ENCODE measurements at regions not wholly inside any gene's neighbourhood (a gene's known extent, or its start where the extent isn't known, plus 50 kb on each side); places are given as distances from the start of the nearest gene placed in this dataset.

GRCh38 chr10:2972216-2972615 lies 95.1 kb upstream of the PFKP start:
- H2AFZ ChIP-seq (ENCODE audit: low read length), result no peak overlapping the region

GRCh38 chr10:2970190-2970823 lies 97.0 kb upstream of the PFKP start:
- Histone ChIP-seq H3K9me2 (ENCODE audit: insufficient read depth, low read length) (no peaks in the 10 kb centered on the region), H3K36me3 (ENCODE audit: insufficient read depth, low read length) (no peaks in the 10 kb centered on the region), H4K20me1 (ENCODE audit: insufficient read depth, low read length) (no peaks in the 10 kb centered on the region), H2AFZ (ENCODE audit: low read length) (no peak overlapping the region), H3K4me1 (ENCODE audit: insufficient read depth, low read length, poor library complexity, severe bottlenecking) (no peaks in the 10 kb centered on the region), H3K4me2 (ENCODE audit: low read length) (no peak overlapping the region), H3K9me3 (ENCODE audit: low read length) (no peaks in the 10 kb centered on the region), H3K4me3 (ENCODE audit: low read depth, low read length, poor library complexity, severe bottlenecking) (no peak overlapping the region), H3K79me2 (ENCODE audit: insufficient read depth, low read depth, low read length) (no peaks in the 10 kb centered on the region), H3K27ac (ENCODE audit: low read depth, low read length, poor library complexity, severe bottlenecking) (no peak overlapping the region)
- BruUV-seq (replicated peaks), result no TSS peak
- ChIA-PET CTCF (ENCODE audit: unreplicated experiment) (no interaction called here), POLR2A (no interaction called here)
- no peak for TF ChIP-seq CTCF (conservative IDR thresholded peaks at IDR 0.05; ENCODE audit: low read length)
- TF ChIP-seq EZH2phosphoT487 (IDR thresholded peaks at IDR 0.05; ENCODE audit: borderline replicate concordance, low read depth, low read length), result no peak
- DNase-seq (ENCODE audit: low spot score), result no peak
- intact Hi-C loops (cut with micrococcal nuclease; ENCODE audit: unreplicated experiment), result loop anchor here (10.0 kb wide), 1 partner anchor 46 kb away; no protein-coding TSS in a partner anchor

More at GRCh38 chr10:2972216-2972615, 95.1 kb upstream of the PFKP start:
- DNase-seq (ENCODE audit: low spot score), result no peak
- intact Hi-C loops (cut with micrococcal nuclease; ENCODE audit: unreplicated experiment), result loop anchor here (10.0 kb wide), 1 partner anchor 47 kb away; no protein-coding TSS in a partner anchor
- TF ChIP-seq CTCF (conservative IDR thresholded peaks at IDR 0.05; ENCODE audit: low read length) (no peak), EZH2phosphoT487 (IDR thresholded peaks at IDR 0.05; ENCODE audit: borderline replicate concordance, low read depth, low read length) (no peak)
- Histone ChIP-seq H3K79me2 (ENCODE audit: insufficient read depth, low read depth, low read length) (no peaks in the 10 kb centered on the region), H3K9me2 (ENCODE audit: insufficient read depth, low read length) (no peaks in the 10 kb centered on the region), H3K4me3 (ENCODE audit: low read depth, low read length, poor library complexity, severe bottlenecking) (no peak overlapping the region), H3K4me1 (ENCODE audit: insufficient read depth, low read length, poor library complexity, severe bottlenecking) (no peaks in the 10 kb centered on the region), H3K9me3 (ENCODE audit: low read length) (no peaks in the 10 kb centered on the region), H3K27ac (ENCODE audit: low read depth, low read length, poor library complexity, severe bottlenecking) (no peak overlapping the region), H4K20me1 (ENCODE audit: insufficient read depth, low read length) (no peaks in the 10 kb centered on the region), H3K36me3 (ENCODE audit: insufficient read depth, low read length) (no peaks in the 10 kb centered on the region), H3K4me2 (ENCODE audit: low read length) (no peak overlapping the region)
- no TSS peak for BruUV-seq (replicated peaks)
- POLR2A ChIA-PET, result no interaction called here
- CTCF ChIA-PET (ENCODE audit: unreplicated experiment), result no interaction called here

- H2AFZ ChIP-seq (ENCODE audit: low read length), result no peak overlapping the region
- intact Hi-C loops (cut with micrococcal nuclease; ENCODE audit: unreplicated experiment), result no loop called here
- H3K4me2 ChIP-seq (ENCODE audit: low read length), result no peak overlapping the region
- TF ChIP-seq EZH2phosphoT487 (IDR thresholded peaks at IDR 0.05; ENCODE audit: borderline replicate concordance, low read depth, low read length), result no peak
- no peak for TF ChIP-seq CTCF (conservative IDR thresholded peaks at IDR 0.05; ENCODE audit: low read length)
- CTCF ChIA-PET (ENCODE audit: unreplicated experiment), result interaction anchor here (0.5 kb wide), 1 partner anchor 215 kb away, joined by 3 read pairs; no protein-coding TSS in a partner anchor
- H3K36me3 ChIP-seq (ENCODE audit: insufficient read depth, low read length), result no peaks in the 10 kb centered on the region
- H3K4me1 ChIP-seq (ENCODE audit: insufficient read depth, low read length, poor library complexity, severe bottlenecking), result no peaks in the 10 kb centered on the region
- no peak overlapping the region for H3K27ac ChIP-seq (ENCODE audit: low read depth, low read length, poor library complexity, severe bottlenecking)
- H3K9me2 ChIP-seq (ENCODE audit: insufficient read depth, low read length), result no peaks in the 10 kb centered on the region
- POLR2A ChIA-PET, result no interaction called here
- DNase-seq (ENCODE audit: low spot score), result no peak
- H3K4me3 ChIP-seq (ENCODE audit: low read depth, low read length, poor library complexity, severe bottlenecking), result no peak overlapping the region
- no peaks in the 10 kb centered on the region for H3K79me2 ChIP-seq (ENCODE audit: insufficient read depth, low read depth, low read length)
- H4K20me1 ChIP-seq (ENCODE audit: insufficient read depth, low read length), result no peaks in the 10 kb centered on the region
- BruUV-seq (replicated peaks), result no TSS peak
- H3K9me3 ChIP-seq (ENCODE audit: low read length), result no peaks in the 10 kb centered on the region
Measured at GRCh38 chr10:2968401-2969058, 98.8 kb upstream of the PFKP start.
